Vagina (tissue), 2 donors: ENCODE measurements at regions not wholly inside any gene's neighbourhood (a gene's known extent, or its start where the extent isn't known, plus 50 kb on each side); places are given as distances from the start of the nearest gene placed in this dataset.

ENCODE experiments used
- POLR2A ChIP-seq, 2 donors: fragments of 450-650 bp; IDR thresholded peaks; one replicate each; pipeline ENCODE4 v1.6.1; 2017; ENCODE audit warnings: antibody characterized with exemption in 2 of 2, mild to moderate bottlenecking in 2 of 2, moderate library complexity in 2 of 2
- POLR2AphosphoS5 ChIP-seq, 2 donors: sonication (generic); formaldehyde crosslinking; IDR thresholded peaks; one replicate each; pipeline ENCODE4 v1.9.0; 2017; ENCODE audit warnings: antibody characterized with exemption in 2 of 2, mild to moderate bottlenecking in 2 of 2, low read depth in 1 of 2; ENCODE audit not compliant: insufficient read depth in 1 of 2
- TF ChIP-seq, protein P1 (sequence below), 3 experiments: fragments of 450-650 bp in 2 of 3; fragments of 200-600 bp in 1 of 3; sonication (generic) in 1 of 3; IDR thresholded peaks; one replicate each; pipeline ENCODE4 v1.5.1; 2017 to 2019; ENCODE audit warnings: antibody characterized with exemption in 3 of 3, mild to moderate bottlenecking in 2 of 3, moderate library complexity in 2 of 3

DNA sequence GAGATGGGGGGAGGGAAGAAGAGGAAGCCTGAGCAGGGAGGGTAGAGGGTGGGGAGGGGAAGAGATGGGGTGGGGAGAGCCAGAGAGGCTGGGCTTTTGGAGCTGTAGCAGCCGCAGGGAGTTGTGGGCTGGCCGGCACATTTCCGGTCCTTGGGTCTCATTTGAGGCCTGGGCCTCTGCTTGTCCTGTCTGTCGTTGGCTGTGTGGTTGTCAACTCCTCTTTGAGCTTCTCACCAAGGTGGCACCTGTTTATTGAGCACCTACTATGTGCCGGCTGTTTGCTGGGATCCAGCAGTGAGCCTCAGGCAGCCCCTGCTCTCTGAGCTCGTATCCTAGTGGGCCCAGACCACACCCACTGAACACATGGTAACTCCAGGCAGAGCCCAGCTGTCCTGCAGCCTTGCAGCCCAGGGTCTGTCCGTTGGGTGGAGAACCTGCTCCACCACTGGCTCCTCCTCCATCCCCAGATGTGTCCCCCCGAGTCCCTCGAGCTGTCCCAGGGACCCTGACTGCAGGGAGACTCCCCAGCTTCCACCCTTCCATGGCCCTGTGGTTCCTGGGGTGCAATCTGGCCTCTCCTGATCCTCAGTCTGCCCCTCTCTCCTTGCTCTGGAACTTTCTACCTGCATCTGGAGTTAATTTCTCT, 164.9 kb downstream of the IRF8 start:
- TF ChIP-seq, protein P1, sequence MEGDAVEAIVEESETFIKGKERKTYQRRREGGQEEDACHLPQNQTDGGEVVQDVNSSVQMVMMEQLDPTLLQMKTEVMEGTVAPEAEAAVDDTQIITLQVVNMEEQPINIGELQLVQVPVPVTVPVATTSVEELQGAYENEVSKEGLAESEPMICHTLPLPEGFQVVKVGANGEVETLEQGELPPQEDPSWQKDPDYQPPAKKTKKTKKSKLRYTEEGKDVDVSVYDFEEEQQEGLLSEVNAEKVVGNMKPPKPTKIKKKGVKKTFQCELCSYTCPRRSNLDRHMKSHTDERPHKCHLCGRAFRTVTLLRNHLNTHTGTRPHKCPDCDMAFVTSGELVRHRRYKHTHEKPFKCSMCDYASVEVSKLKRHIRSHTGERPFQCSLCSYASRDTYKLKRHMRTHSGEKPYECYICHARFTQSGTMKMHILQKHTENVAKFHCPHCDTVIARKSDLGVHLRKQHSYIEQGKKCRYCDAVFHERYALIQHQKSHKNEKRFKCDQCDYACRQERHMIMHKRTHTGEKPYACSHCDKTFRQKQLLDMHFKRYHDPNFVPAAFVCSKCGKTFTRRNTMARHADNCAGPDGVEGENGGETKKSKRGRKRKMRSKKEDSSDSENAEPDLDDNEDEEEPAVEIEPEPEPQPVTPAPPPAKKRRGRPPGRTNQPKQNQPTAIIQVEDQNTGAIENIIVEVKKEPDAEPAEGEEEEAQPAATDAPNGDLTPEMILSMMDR (IDR thresholded peaks at IDR 0.05), result no peak
- no peak for TF ChIP-seq POLR2A (IDR thresholded peaks at IDR 0.05)
- no peak for TF ChIP-seq POLR2AphosphoS5 (IDR thresholded peaks at IDR 0.05; ENCODE audit: insufficient read depth in 1 of 2, low read depth in 1 of 2)
